HCT116 (cell line): ENCODE measurements at regions not wholly inside any gene's neighbourhood (a gene's known extent, or its start where the extent isn't known, plus 50 kb on each side); places are given as distances from the start of the nearest gene placed in this dataset.

Source experiments
- CTCF ChIP-seq, 3 experiments: fragments of 200-600 bp in 1 of 3; sonication (generic) in 1 of 3; IDR thresholded peaks in 2 of 3; conservative IDR thresholded peaks in 1 of 3; 2 replicates each; pipeline ENCODE4 v1.5.1; 2012 to 2017; ENCODE audit warnings: low read depth in 2 of 3, low read length in 2 of 3, antibody characterized with exemption in 1 of 3, borderline replicate concordance in 1 of 3, control low read depth in 1 of 3, mild to moderate bottlenecking in 1 of 3, mixed read lengths in 1 of 3, mixed run types in 1 of 3, moderate library complexity in 1 of 3; ENCODE audit not compliant: insufficient read depth in 1 of 3
- EGR1 ChIP-seq: IDR thresholded peaks from 2 replicates; pipeline ENCODE4 v1.6.1; 2012; ENCODE audit warnings: low read depth
- EZH2 ChIP-seq: fragments of 200-600 bp; sonication (generic); IDR thresholded peaks from 2 replicates; pipeline ENCODE4 v1.6.1; 2017; ENCODE audit warnings: antibody characterized with exemption, mixed run types
- MAX ChIP-seq: IDR thresholded peaks from 2 replicates; pipeline ENCODE4 v1.6.1; 2012
- POLR2A ChIP-seq: IDR thresholded peaks from 2 replicates; pipeline ENCODE4 v1.7.0; 2011; ENCODE audit warnings: borderline replicate concordance; ENCODE audit not compliant: insufficient read depth, insufficient read length; ENCODE audit errors: extremely low read depth
- POLR2AphosphoS5 ChIP-seq: IDR thresholded peaks from 2 replicates; pipeline ENCODE4 v1.6.1; 2011; ENCODE audit warnings: mild to moderate bottlenecking, low read depth, low read length, moderate library complexity
- RAD21 ChIP-seq: IDR thresholded peaks from 2 replicates; pipeline ENCODE4 v1.6.1; 2012; ENCODE audit warnings: low read depth, mild to moderate bottlenecking
- REST ChIP-seq: IDR thresholded peaks from 2 replicates; pipeline ENCODE4 v1.6.1; 2012; ENCODE audit warnings: low read depth
- SP1 ChIP-seq: IDR thresholded peaks from 2 replicates; pipeline ENCODE4 v1.6.1; 2012; ENCODE audit warnings: low read depth
- SRF ChIP-seq: IDR thresholded peaks from 2 replicates; pipeline ENCODE4 v1.6.1; 2012; ENCODE audit warnings: low read depth
- ZFX ChIP-seq: fragments of 450-650 bp; IDR thresholded peaks from 2 replicates; pipeline ENCODE4 v1.6.1; 2017

GRCh38 chrX:94288325-94288724, 614.3 kb downstream of the FAM133A start:
- TF ChIP-seq MAX: no peak
- TF ChIP-seq CTCF (IDR thresholded peaks at IDR 0.05 in 2 of 3, conservative IDR thresholded peaks at IDR 0.05 in 1 of 3; ENCODE audit: borderline replicate concordance in 1 of 3, insufficient read depth in 1 of 3, low read depth in 2 of 3, low read length in 2 of 3): no peak
- no peak for TF ChIP-seq EZH2
- TF ChIP-seq ZFX: no peak
- TF ChIP-seq SRF: no peak
- TF ChIP-seq REST: no peak
- no peak for TF ChIP-seq EGR1
- TF ChIP-seq POLR2AphosphoS5: no peak
- no peak for TF ChIP-seq POLR2A
- no peak for TF ChIP-seq RAD21
- TF ChIP-seq SP1: no peak
